GM12878 (cell line): ENCODE measurements at regions not wholly inside any gene's neighbourhood (a gene's known extent, or its start where the extent isn't known, plus 50 kb on each side); places are given as distances from the start of the nearest gene placed in this dataset.

Experiments used
- CEBPB ChIP-seq, 2 experiments: fragments of 150-350 bp in 1 of 2; IDR thresholded peaks; 2 replicates each; pipeline ENCODE4 v1.6.1; 2012 to 2014; ENCODE audit warnings: low read depth in 2 of 2, low read length in 2 of 2, borderline replicate concordance in 1 of 2, inconsistent platforms in 1 of 2
- FOXK2 ChIP-seq: fragments of 450-650 bp; IDR thresholded peaks from 2 replicates; pipeline ENCODE4 v1.6.1; 2017; ENCODE audit warnings: mild to moderate bottlenecking, moderate library complexity
- MAX ChIP-seq: IDR thresholded peaks from 2 replicates; pipeline ENCODE4 v1.6.1; 2012; ENCODE audit warnings: low read depth, low read length, improper control_type of control experiment
- NFXL1 ChIP-seq: fragments of 450-650 bp; IDR thresholded peaks from 2 replicates; pipeline ENCODE4 v1.6.1; 2017; ENCODE audit warnings: antibody characterized with exemption, mild to moderate bottlenecking, borderline replicate concordance
- PML ChIP-seq: IDR thresholded peaks from 2 replicates; pipeline ENCODE4 v1.6.1; 2012; ENCODE audit warnings: low read length, inconsistent platforms
- POLR2A ChIP-seq: IDR thresholded peaks from 2 replicates; pipeline ENCODE4 v1.6.1; 2011; ENCODE audit warnings: low read depth, mild to moderate bottlenecking, low read length
- POLR2AphosphoS5 ChIP-seq: IDR thresholded peaks from 2 replicates; pipeline ENCODE4 v1.6.1; 2011; ENCODE audit warnings: mild to moderate bottlenecking, low read length, inconsistent platforms
- SMAD1 ChIP-seq: fragments of 450-650 bp; IDR thresholded peaks from 2 replicates; pipeline ENCODE4 v1.6.1; 2018; ENCODE audit warnings: mild to moderate bottlenecking, low read depth; ENCODE audit not compliant: partially characterized antibody
- SUZ12 ChIP-seq: fragments of 200-600 bp; sonication (generic); IDR thresholded peaks from one replicate; pipeline ENCODE4 v1.6.1; 2018; ENCODE audit warnings: antibody characterized with exemption, mild to moderate bottlenecking; ENCODE audit not compliant: unreplicated experiment
- YY1 ChIP-seq: IDR thresholded peaks from 2 replicates; pipeline ENCODE4 v1.6.1; 2011; ENCODE audit warnings: low read depth, mild to moderate bottlenecking, low read length
- ZNF217 ChIP-seq: fragments of 450-650 bp; IDR thresholded peaks from 2 replicates; pipeline ENCODE4 v1.6.1; 2017; ENCODE audit warnings: antibody characterized with exemption, mild to moderate bottlenecking
- TF ChIP-seq, protein P1 (sequence below), 3 experiments: IDR thresholded peaks in 2 of 3; conservative IDR thresholded peaks in 1 of 3; 2 replicates each; pipeline ENCODE4 v1.5.1; 2011; ENCODE audit warnings: low read depth in 3 of 3, low read length in 3 of 3, mild to moderate bottlenecking in 3 of 3, control low read depth in 2 of 3, moderate library complexity in 2 of 3, inconsistent platforms in 1 of 3, mixed read lengths in 1 of 3; ENCODE audit not compliant: control insufficient read depth in 2 of 3, insufficient read depth in 1 of 3; ENCODE audit errors: extremely low read depth in 1 of 3

GRCh38 chr5:18967637-18968036 lies 1020.4 kb downstream of the CDH18 start:
- no peak for TF ChIP-seq PML
- TF ChIP-seq POLR2A, result no peak
- no peak for TF ChIP-seq FOXK2
- TF ChIP-seq NFXL1, result no peak
- TF ChIP-seq, protein P1, sequence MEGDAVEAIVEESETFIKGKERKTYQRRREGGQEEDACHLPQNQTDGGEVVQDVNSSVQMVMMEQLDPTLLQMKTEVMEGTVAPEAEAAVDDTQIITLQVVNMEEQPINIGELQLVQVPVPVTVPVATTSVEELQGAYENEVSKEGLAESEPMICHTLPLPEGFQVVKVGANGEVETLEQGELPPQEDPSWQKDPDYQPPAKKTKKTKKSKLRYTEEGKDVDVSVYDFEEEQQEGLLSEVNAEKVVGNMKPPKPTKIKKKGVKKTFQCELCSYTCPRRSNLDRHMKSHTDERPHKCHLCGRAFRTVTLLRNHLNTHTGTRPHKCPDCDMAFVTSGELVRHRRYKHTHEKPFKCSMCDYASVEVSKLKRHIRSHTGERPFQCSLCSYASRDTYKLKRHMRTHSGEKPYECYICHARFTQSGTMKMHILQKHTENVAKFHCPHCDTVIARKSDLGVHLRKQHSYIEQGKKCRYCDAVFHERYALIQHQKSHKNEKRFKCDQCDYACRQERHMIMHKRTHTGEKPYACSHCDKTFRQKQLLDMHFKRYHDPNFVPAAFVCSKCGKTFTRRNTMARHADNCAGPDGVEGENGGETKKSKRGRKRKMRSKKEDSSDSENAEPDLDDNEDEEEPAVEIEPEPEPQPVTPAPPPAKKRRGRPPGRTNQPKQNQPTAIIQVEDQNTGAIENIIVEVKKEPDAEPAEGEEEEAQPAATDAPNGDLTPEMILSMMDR (IDR thresholded peaks at IDR 0.05 in 2 of 3, conservative IDR thresholded peaks at IDR 0.05 in 1 of 3; ENCODE audit: control insufficient read depth in 2 of 3, extremely low read depth in 1 of 3, insufficient read depth in 1 of 3, low read depth in 3 of 3, low read length in 3 of 3), result no peak
- no peak for TF ChIP-seq YY1
- no peak for TF ChIP-seq ZNF217
- no peak for TF ChIP-seq MAX
- TF ChIP-seq SMAD1, result no peak
- TF ChIP-seq POLR2AphosphoS5, result no peak
- TF ChIP-seq SUZ12, result no peak
- TF ChIP-seq CEBPB (IDR thresholded peaks at IDR 0.05; ENCODE audit: borderline replicate concordance in 1 of 2, low read depth in 2 of 2, low read length in 2 of 2), result no peak
